ENCODE measurements at regions not wholly inside any gene's neighbourhood (a gene's known extent, or its start where the extent isn't known, plus 50 kb on each side); places are given as distances from the start of the nearest gene placed in this dataset.

DNA sequence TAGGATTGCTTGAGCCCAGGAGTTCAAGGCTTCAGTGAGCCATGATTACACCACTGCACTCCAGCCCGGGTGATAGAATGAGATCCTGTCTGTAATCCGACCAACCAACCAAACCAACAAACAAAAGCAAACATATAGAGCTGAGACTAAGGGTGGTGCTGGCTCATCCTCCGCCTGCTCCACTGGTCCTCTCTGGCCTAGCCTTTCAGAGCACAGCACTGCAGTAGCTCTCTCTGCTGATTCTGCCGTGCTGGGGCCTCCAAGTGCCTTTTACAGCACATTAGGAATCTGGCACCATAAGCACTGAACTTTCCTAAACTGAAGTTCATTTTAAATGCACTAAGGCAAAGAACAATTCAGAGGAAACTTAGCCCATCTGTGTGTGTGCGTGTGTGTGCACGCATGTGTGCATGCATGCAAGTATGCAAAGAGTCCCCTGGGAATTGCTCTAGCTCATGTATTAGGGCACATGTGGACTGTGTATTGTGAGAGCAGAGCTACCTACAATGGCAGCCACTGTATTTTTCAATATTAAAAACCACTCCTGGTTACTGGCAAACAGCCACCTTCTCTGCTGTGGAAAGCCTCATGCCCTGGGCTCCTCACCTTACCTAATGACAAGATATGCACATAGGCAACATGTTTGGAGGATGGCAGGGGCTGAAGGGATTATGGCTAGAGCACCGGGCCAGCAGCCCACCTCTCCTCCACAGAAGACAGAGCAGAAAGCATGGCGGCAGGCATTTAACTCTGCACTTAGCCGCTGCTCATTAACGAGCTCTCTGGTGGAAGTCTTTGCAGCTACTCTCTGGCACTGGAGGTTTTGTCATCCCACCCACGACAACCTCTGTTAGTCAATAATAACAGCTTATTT is 223.1 kb upstream of the TSHZ3 start:
- in situ Hi-C loops (cut with HindIII; ENCODE audit: low pct_ligation_motif_present, low pct_unique_long_range_greater_than_20kb, low sequenced_read_pairs): no loop called here
- no peak for DNase-seq

DNA sequence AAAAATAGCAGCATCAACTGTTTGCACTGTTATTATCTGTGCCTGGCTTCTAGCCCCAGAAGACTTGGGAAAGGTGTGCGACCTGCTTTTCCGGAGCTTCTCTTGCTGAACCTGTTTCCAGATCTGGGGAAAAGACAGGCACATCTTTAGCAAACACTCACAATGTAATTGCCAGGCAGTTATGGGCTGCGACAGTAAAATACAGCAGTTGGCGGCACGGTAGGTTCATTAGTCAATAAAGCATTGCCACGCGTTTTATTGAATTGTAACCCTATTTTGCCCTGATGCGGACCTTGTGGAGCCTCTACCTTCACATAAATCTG is 223.7 kb upstream of the TSHZ3 start:
- in situ Hi-C loops (cut with HindIII; ENCODE audit: low pct_ligation_motif_present, low pct_unique_long_range_greater_than_20kb, low sequenced_read_pairs): no loop called here
- DNase-seq: no peak

DNA sequence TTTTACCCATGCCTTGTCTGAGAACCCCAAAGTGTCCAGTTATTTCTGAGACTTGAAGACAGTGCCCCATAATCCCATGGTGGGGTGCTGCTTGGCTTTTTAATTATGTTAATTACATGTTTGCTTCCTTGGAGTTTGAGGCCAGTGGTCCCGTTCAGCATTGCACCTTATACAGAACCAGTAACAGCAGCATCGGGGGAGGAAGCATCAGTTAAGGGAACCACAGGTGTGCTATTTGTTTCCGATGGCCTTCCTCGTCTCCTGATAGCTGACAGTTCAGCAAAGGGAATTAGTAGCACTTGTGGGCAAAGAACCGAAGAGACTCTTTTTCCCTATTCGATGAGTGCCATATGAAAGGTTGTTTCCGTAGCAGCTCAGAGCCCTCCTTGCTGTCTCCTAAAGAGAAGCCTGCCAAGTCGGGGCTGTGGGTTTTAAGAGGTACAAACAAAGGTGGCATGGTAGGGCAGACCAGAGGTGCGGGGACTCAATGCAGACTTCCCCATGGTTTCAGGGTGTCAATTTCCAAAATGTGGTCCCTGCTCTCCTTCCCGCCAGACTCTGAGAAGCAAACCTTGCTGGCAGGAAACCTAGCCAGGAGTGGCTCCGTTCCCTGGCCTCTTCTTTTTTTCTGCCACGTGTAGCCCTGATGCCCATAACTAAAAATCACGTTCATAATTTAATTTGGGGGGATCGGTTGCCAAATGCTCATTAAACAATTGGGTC is 225.2 kb upstream of the TSHZ3 start:
- in situ Hi-C loops (cut with HindIII; ENCODE audit: low pct_ligation_motif_present, low pct_unique_long_range_greater_than_20kb, low sequenced_read_pairs): no loop called here
- DNase-seq: no peak

DNA sequence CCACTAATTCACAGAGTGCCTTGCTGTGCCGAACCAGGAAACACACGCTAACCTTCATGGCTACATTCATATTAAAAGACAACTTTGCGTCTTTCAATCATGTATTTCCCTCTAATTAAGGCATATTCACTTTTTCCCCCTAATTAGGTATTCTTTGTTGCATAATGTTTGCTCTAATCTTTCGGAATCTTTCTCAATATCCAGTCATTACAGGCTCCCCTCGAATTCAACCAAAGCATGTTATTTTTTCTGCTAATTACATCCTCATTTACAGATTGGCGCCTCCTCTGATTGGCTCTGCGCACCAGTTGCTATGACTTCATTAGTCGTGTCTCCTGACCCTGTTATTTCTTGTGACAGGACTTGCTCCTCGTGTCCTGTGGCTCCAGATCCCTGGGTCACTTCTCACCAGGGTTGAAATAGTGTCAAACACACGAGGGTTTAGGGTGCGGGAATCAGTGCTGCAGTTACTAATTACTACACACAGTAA is 226.7 kb upstream of the TSHZ3 start:
- in situ Hi-C loops (cut with HindIII; ENCODE audit: low pct_ligation_motif_present, low pct_unique_long_range_greater_than_20kb, low sequenced_read_pairs): no loop called here
- DNase-seq: no peak

DNA sequence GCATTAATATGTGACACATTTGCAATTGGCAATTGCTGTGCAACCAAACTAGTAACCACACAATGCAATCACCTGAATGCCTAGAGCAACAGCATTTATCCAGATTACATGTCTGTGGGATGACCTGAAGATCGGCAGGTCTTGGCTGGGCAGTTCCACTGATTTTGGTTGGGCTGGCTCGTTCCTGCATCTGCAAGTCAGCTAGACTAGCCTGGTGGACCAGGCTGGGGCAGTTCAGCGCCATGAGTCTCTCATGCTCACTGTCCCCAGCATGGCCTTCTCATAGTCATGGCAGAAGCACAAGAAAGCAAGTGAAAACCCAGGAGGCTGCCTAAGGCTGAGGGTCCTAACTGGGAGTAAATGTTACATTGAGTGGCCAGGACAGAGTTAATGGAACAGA is 229.1 kb upstream of the TSHZ3 start:
- DNase-seq: no peak
- in situ Hi-C loops (cut with HindIII; ENCODE audit: low pct_ligation_motif_present, low pct_unique_long_range_greater_than_20kb, low sequenced_read_pairs): no loop called here

DNA sequence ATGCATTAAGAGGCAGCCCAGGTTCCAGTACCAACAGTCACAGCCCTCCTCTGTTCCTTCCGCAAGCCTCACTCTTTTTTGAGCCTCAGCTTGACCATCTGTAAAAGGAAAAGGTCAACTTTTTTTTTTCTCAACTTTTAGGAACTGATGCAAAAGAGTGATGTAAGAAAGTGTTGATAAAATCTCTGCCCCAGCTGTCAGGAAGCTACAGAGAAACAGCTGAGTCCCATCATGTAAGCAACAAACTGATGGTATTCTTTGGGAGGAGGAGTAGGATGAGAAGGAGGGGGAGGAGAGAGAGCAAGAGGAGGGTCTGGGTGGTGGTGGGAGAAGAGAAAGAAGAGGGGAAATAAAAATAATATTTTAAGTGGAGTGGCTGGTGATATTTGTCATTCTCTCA is 233.9 kb upstream of the TSHZ3 start:
- in situ Hi-C loops (cut with HindIII; ENCODE audit: low pct_ligation_motif_present, low pct_unique_long_range_greater_than_20kb, low sequenced_read_pairs): no loop called here
- no peak for DNase-seq

DNA sequence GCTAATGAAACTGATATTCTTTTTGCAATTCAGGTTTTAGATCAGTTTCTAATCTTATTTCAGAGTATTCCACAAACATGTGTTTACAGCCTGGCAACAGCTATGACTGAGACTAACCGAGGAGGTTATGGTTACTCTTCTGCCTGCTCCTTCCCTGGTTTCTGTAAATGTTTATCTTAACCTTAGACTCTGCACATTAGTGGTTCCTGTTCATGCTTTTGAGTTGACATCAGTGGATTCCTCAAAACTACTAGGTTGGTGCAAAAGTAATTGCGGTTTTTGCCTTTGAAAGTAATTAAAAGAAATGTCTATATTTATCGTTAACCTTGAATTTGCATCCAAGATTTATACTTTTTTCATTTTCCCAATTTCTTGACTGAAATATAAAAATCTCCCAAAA is 237.0 kb upstream of the TSHZ3 start:
- DNase-seq: peak; percentile 51
- in situ Hi-C loops (cut with HindIII; ENCODE audit: low pct_ligation_motif_present, low pct_unique_long_range_greater_than_20kb, low sequenced_read_pairs): no loop called here

DNA sequence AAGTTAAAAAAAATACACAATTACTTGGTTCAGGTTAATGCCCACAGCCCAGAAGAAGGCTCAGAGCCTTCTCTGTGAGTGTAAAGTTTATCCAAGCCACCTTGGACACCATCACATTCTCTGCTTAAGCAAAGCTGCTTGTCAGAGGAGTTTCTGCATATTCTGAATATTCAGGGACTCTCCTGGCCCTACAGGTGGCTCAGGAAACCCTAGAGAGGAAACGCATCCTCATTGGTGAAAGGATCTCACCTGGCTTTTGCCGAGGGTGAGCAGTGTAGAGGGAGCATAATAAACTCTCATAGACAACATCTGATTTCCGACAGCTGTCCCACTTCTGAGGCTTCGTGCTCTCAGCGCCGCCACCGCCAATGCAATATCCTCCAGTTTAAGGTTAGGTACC is 239.9 kb upstream of the TSHZ3 start:
- in situ Hi-C loops (cut with HindIII; ENCODE audit: low pct_ligation_motif_present, low pct_unique_long_range_greater_than_20kb, low sequenced_read_pairs): no loop called here
- DNase-seq: no peak

DNA sequence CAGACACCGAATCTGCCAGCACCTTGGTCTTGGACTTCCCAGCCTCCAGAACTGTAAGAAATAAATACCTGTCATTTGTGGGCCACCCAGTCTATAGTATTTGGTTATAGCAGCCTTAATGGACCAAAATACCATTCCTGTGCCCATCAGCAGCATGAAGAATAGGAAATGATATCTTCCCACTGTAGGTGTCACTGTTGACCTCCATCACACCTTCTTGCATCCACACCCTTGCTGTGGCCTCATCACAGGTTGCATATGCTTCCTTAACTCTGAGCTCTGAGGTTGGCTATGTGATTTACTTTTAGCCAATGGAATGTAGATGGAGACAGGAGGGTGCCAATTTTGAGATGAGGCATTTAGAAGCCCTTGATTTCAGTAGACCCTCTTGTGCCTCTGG is 242.0 kb upstream of the TSHZ3 start:
- in situ Hi-C loops (cut with HindIII; ENCODE audit: low pct_ligation_motif_present, low pct_unique_long_range_greater_than_20kb, low sequenced_read_pairs): no loop called here

DNA sequence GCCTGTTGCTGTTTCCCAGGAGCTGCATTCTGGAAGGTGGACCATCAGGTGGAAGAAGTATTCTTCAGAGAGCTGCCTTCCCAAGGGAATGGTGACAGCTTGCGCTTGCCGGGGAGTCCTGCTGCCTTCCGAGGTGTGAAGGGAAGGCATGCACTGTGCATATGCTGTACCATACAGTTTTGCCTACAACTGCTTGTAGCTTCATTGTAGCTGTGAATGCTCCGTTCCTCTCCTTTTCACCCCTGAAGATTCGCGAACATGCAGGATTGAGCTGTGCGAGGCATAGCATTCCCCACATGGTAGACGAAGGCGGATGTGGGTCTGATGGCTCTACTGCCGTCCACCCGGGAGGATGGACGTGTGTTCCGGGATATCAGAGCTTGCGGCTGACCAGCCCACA is 243.2 kb upstream of the TSHZ3 start:
- DNase-seq: no peak
- in situ Hi-C loops (cut with HindIII; ENCODE audit: low pct_ligation_motif_present, low pct_unique_long_range_greater_than_20kb, low sequenced_read_pairs): no loop called here

More for the DNA sequence above, 242.0 kb upstream of the TSHZ3 start:
- no peak for DNase-seq

DNA sequence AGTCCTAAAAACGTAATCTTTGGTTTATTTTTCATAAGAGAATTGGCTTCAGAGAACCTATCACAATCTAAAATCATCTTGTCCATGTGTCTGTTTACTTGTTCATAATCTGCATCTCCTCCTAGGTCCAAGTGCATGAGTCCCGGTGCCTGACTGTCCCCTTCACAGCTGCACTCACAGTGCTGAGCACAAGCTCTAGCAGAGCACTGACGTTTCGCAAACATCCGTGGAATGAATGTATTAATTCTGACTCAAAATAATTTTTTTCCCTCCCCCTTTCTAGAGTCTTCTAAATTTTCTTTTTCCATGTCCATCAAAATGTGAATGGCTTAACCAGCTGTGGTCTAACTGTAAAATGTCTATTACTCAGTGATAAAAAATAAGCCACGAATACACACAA is 245.5 kb upstream of the TSHZ3 start:
- in situ Hi-C loops (cut with HindIII; ENCODE audit: low pct_ligation_motif_present, low pct_unique_long_range_greater_than_20kb, low sequenced_read_pairs): no loop called here
- DNase-seq: no peak

DNA sequence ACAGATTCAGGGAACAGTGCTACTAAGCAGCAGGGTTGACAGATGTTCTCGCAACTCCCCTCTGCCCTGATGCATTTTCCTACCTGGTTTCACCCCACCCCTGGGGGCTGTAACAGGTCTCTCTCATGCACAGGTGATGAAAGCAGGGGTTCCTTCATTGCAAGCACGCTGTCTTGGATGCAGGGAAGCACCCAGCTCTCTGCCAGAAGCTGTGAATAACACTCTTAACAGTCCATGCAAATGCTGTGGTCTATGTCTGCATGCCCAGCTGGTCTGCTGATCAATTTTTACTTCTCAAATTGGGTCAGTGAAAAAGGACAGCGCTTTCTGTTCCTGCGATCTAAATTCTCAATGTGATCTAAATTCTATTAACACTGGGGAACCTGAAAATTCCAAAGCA is 246.3 kb upstream of the TSHZ3 start:
- in situ Hi-C loops (cut with HindIII; ENCODE audit: low pct_ligation_motif_present, low pct_unique_long_range_greater_than_20kb, low sequenced_read_pairs): no loop called here
- no peak for DNase-seq

DNA sequence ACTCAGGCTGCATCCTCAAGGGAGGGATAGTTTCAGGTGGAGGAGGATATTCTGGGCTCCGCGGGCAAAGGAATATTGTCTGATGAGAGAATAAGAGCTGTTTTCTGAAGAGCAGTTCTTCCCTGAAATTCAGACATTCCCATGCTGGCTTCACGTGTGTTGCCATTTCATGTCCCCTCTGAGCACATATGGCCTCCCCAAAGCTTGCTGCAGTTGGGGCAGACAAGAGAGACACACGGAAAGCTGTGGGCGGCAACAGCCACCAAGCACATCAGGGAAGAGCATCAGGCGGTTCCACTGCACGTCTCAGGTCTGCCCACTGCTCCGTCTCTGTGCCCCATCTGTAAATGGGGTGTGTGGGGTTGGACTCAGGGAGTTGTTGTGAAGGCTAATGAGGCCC is 247.5 kb upstream of the TSHZ3 start:
- DNase-seq: no peak
- in situ Hi-C loops (cut with HindIII; ENCODE audit: low pct_ligation_motif_present, low pct_unique_long_range_greater_than_20kb, low sequenced_read_pairs): no loop called here

DNA sequence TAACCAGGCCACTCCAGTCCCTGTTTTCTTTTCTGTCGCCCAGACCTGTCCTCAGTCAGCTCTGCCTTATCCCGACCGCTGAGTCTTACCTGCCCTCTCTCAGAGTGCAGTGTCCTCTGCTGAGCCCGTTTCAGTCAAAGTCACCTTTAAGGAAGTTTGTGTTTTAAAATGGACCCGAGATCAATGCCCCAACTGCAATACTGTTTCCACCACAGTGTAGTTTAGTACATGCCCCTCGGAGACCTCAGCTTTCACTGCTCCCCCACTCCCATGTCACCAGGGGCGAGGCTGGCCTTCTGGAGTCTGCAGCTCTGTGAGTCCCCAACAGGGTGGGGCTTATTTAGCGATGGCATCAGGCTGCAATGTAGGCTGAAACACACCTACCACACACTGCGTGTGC is 248.4 kb upstream of the TSHZ3 start:
- no peak for DNase-seq
- in situ Hi-C loops (cut with HindIII; ENCODE audit: low pct_ligation_motif_present, low pct_unique_long_range_greater_than_20kb, low sequenced_read_pairs): no loop called here

DNA sequence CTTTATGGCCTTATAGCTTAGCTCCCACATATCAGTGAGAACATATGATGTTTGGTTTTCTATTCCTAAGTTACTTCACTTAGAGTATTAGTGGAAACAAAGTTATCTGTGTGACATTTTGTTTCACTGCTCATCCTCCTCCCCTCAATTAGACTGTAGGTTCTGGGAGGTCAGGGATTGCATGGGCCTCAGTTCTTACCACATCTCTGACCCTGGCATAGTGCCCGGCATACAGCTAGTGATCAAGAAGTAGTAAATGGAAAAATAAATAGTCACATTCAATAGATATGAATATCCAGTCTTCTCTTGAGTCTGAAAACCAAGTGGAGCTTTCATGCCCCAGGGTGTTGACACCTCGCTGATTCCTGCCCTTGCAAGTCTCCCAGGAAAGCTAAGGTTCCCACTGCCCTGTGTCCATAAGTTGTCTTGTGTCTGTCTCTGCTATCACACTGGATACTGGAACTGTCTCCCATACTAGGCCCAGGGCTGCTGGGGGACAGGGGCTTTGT is 249.5 kb upstream of the TSHZ3 start:
- no peak for DNase-seq
- in situ Hi-C loops (cut with HindIII; ENCODE audit: low pct_ligation_motif_present, low pct_unique_long_range_greater_than_20kb, low sequenced_read_pairs): no loop called here

DNA sequence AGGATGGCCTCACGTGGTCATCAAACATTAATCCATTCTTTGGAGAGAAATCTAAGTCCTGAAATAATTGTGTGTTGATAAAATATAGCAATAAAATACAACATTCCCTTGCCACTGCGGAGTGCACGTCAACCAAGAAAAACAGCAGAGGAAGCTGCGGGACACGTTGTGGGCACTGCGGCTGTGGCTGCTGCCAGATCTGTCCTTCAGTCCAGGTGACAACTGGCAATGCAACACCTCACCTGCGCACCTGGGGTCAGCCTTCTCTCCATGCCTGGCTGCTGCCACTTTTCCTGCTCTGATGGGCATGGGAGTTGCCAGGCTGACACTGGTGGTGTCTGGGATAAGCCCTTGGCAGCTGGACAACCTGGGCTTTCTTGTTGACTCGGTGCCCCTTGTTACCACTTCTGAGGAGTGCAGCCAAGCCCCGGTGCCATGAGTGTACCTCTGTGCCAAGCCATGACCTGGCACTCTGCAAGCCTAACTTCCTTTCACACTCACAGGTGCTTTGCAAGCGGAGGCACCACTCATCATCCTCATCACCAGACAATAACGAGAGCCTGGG is 251.6 kb upstream of the TSHZ3 start:
- in situ Hi-C loops (cut with HindIII; ENCODE audit: low pct_ligation_motif_present, low pct_unique_long_range_greater_than_20kb, low sequenced_read_pairs): no loop called here
- DNase-seq: no peak

DNA sequence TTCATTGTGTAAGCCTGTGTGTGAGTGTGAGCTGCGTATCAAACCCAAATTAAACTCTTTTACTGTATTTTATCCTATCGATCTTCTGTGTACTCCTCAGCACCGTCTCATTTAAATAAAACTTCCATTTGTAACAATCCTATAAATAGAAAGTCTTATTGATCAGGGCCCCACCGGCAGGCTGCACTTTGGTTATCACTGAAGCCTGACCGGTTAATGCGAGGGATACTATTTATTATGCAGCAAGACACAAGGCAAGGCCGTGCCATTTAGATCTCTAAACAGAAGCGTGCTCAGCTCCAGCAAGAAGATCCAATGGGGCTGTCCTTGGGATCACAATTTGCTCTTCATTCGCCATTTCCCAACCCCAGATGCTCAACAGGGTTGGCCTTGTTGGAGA is 252.6 kb upstream of the TSHZ3 start:
- no peak for DNase-seq
- in situ Hi-C loops (cut with HindIII; ENCODE audit: low pct_ligation_motif_present, low pct_unique_long_range_greater_than_20kb, low sequenced_read_pairs): no loop called here

DNA sequence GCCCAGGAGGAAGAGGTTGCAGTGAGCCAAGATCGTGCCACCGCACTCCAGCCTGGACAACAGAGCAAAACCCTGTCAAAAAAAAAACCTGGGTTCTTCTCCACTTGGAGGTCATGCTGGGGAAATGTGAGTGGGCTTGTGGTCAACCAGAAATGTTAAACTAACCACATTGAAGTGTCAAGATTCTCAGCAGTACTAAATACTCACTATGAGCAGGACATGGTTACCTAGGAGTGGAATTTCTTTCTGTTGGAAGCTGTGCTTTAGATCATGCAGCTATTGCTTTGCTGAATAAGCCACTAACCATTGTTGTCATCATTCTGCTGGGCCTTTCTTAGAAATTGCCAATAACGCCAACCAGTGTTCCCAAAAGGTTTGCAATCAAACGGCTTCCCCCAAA is 253.3 kb upstream of the TSHZ3 start:
- in situ Hi-C loops (cut with HindIII; ENCODE audit: low pct_ligation_motif_present, low pct_unique_long_range_greater_than_20kb, low sequenced_read_pairs): no loop called here
- no peak for DNase-seq

DNA sequence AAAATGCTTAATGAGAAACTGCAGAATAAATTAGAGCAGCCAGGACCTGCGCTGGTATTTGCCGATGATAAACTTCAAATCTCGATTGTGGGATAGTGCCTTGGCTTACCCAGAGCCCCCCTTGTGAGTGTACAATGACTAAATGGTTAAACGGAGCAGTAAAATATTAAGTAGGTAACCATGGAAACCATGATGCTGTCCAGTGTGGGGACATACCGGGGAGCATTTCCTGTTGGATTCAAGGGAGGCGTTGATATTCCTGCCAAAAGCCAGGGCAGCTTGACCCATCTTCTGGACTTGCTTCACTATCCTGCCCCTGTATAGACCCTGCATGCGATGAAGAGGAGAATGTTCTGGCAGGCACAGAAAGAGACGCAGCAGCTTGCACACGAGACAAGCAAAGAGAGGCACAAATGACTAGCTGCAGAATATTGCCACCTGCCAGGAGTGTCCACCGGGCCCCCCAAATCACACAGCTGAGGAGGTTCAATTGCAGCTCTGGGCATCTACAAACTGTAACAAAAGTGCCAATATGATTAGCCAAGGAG is 255.3 kb upstream of the TSHZ3 start:
- in situ Hi-C loops (cut with HindIII; ENCODE audit: low pct_ligation_motif_present, low pct_unique_long_range_greater_than_20kb, low sequenced_read_pairs): no loop called here
- DNase-seq: no peak
